LNCaP clone FGC (cell line): ENCODE measurements at regions not wholly inside any gene's neighbourhood (a gene's known extent, or its start where the extent isn't known, plus 50 kb on each side); places are given as distances from the start of the nearest gene placed in this dataset.

Source experiments
- DNase-seq: peaks from one replicate; pipeline ENCODE4 v3.0.0-alpha.2; 2011; ENCODE audit warnings: low read depth
- H3K4me3 ChIP-seq: 2 replicates; pipeline ENCODE4 v1.5.1; 2011; ENCODE audit warnings: mild to moderate bottlenecking, low read depth, low read length, control low read depth
- TF ChIP-seq, protein P1 (sequence below): IDR thresholded peaks from 2 replicates; pipeline ENCODE4 v1.5.1; 2012; ENCODE audit warnings: mild to moderate bottlenecking; ENCODE audit not compliant: control insufficient read depth, insufficient read depth; ENCODE audit errors: extremely low read depth

DNA sequence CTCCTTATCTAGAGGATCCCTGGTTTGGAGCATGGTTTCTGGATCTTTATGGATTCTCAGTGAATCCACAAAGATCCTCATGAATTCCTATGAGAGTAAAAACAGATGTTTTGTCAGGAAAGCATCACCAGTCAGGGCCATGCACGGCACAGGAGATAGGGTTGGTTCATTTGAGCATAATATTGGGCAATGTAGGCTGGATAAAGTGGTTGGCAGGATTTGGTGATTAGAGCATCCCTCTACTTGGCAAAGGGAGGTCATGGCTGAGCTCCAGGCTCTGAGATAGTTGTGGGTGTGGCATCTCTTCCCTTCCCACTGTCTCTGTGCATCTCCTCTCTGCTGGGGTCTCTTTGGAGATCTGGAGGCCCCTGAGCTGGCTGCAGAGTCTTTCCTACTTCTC, 149.8 kb downstream of the DACT1 start:
- DNase-seq: no peak
- TF ChIP-seq, protein P1, sequence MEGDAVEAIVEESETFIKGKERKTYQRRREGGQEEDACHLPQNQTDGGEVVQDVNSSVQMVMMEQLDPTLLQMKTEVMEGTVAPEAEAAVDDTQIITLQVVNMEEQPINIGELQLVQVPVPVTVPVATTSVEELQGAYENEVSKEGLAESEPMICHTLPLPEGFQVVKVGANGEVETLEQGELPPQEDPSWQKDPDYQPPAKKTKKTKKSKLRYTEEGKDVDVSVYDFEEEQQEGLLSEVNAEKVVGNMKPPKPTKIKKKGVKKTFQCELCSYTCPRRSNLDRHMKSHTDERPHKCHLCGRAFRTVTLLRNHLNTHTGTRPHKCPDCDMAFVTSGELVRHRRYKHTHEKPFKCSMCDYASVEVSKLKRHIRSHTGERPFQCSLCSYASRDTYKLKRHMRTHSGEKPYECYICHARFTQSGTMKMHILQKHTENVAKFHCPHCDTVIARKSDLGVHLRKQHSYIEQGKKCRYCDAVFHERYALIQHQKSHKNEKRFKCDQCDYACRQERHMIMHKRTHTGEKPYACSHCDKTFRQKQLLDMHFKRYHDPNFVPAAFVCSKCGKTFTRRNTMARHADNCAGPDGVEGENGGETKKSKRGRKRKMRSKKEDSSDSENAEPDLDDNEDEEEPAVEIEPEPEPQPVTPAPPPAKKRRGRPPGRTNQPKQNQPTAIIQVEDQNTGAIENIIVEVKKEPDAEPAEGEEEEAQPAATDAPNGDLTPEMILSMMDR: no peak
- H3K4me3 ChIP-seq: no peak overlapping the region

DNA sequence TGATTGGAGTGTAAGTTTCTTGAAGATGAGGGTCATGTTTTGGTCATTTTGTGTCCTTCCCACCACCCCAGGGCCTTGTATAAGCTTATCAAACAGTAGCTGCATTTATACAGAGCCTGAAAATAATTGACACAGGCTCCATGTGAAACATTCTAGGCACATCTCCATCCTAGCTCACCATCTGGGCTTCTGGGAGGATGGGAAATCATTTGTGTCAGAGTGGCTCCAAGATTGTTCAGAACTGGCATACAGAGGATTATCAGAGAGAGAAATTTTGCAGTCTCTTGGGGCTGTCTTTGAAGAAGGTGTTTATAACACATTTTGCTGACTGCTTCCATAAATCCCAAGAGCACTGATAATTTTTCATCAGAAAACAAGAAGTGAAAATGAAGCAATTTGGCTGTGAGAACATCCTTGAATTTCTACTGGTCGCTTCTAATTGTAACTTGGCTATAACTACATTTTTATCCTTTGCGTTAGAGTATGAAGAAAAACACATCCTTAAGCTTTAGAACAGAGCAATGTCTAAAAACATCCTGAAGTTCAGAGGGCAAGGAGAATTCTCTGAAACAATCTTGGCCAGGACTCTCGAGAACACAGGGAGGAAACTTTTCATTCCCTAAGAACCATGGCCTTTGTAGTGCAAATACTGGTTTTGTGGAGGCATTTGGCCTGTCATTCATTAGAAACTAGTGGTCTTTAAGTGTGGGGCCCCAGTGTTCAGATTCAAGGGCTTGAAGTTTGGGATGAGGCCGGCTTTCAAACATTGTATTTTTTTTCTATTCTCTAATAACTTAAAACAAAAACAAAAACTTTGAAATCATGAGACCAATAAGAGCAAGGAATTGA, 151.1 kb downstream of the DACT1 start:
- TF ChIP-seq, protein P1: no peak
- H3K4me3 ChIP-seq: no peak overlapping the region
- DNase-seq: no peak

DNA sequence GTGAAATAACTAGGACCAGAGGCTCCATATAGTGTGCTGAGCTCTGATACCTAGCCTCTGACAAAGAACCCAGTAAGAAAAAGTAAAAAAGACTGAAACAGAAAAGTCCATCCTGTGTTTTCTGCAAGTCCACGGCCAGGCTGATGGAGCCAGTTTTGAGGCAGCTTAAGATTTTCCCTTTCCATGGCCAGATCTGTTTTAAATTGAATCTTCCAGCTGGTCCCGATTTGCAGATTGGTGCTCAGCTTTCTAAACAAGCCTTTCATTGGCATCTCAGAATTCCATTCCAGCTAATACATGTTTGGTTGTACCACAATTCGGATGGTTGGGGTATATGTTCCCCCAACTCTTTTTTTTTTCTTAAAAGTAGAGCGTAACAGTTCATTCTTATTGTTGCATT, 152.0 kb downstream of the DACT1 start:
- H3K4me3 ChIP-seq: no peak overlapping the region
- TF ChIP-seq, protein P1: no peak
- DNase-seq: no peak

DNA sequence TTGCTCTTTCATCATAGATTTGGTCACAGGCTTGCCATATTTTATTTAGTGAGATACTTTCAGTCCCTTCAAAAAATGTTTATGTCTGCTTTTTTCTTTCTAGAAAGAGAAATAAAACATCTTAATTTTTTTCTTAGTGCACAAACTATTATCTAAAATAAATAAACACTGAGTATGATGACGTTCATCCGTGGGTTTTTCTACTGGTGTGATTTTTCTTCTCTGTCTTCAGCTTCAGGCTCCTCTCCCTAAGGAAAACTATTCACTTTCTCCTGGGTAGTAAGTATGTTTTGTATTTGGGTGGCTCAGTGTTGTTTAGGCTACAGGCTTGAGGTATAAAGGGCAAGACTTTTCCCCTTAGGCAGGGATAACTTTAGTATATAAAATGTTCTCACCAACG, 154.7 kb downstream of the DACT1 start:
- no peak for DNase-seq
- H3K4me3 ChIP-seq: no peak overlapping the region
- TF ChIP-seq, protein P1: no peak

DNA sequence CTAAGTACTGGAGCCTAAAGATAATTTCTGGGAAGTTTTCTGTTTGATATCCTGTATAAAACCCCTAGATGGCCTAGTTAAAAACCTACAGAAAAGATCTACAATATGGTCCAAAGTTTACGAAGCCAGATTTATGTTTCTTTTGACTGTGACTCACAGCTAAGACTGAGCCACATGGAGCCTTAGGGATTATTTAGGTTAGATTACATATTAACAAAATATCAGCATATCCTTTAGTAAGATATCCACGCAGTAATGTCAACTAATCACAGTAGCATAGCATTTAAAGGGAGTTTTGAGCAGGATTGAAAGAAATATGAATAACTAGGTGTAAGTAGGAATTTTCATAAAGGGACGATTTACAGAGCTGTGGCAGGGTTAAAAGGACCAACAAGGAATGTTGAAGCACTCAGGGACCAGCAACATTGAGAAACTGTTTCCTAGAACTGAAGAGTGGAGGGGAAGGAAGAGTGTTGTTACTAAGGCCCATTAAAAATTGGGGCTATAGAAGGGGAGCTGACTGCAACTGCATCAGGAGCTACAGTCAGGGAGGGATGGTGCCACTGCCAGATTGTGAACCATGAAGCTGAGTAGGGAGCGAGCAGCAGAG, 155.5 kb downstream of the DACT1 start:
- TF ChIP-seq, protein P1: no peak
- H3K4me3 ChIP-seq: no peak overlapping the region
- no peak for DNase-seq

DNA sequence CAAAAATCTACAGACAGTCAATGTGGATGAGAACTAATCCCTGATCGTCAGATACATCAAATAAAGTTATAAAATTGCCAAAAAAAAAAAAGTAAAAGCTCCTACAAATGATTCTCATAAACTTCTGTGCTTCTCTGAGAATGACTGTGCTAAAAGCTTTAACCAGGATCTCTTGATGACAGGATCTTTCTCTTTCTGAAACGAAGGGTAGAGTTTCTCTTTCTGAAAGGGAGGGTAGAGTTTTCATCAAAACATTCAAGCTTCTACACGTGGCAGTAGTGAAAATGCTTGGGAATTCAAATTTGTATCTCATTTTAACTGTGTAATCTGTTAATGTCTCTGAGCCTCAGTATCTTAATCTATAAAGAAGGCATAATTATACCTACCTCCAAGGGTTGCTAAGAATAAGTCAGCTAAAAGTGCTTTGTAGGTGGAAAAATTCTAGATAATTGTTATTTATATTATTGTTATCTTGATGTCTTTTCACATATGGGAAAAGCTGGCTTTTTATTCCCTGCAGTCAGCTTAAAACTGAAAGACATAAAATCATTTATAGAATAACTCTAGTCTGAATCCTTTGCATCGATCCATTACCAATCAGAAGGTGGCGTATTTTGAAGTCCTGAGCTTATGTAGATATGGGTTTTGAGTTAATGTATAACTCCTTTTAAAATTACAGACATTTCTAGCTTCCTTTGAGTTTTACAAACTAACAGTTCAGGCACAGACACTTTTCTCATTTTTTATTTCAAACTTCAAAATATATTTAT, 157.4 kb downstream of the DACT1 start:
- no peak overlapping the region for H3K4me3 ChIP-seq
- TF ChIP-seq, protein P1: no peak
- DNase-seq: no peak
